ENCODE measurements at regions not wholly inside any gene's neighbourhood (a gene's known extent, or its start where the extent isn't known, plus 50 kb on each side); places are given as distances from the start of the nearest gene placed in this dataset.

GRCh38 chr1:23614032-23614660, 54.8 kb upstream of the ID3 start:
- DNase-seq = no peak

GRCh38 chr1:23613191-23614031, 54.1 kb upstream of the ID3 start:
- DNase-seq = no peak

- DNase-seq = no peak
Measured at GRCh38 chr1:23611601-23612327, 52.5 kb upstream of the ID3 start.

GRCh38 chr1:23610677-23611076, 51.4 kb upstream of the ID3 start:
- no peak for DNase-seq

GRCh38 chr1:23609971-23610370, 50.7 kb upstream of the ID3 start:
- DNase-seq = no peak
